OCI-LY7 (cell line): ENCODE measurements at regions not wholly inside any gene's neighbourhood (a gene's known extent, or its start where the extent isn't known, plus 50 kb on each side); places are given as distances from the start of the nearest gene placed in this dataset.

ENCODE experiments used
- BruUV-seq: library from RNA; stranded (reverse); fragments of 400-500 nt; replicated peaks from 2 replicates; lab custom pipeline; 2021; lab: Mats Ljungman, UMichigan
- CTCF ChIA-PET: fragments of 300-600 bp; sonication (Branson Sonifier 250); formaldehyde crosslinking; loops from one replicate; lab custom pipeline; 2022; ENCODE audit warnings: antibody characterized with exemption; ENCODE audit not compliant: unreplicated experiment; lab: Charles Lee
- POLR2A ChIA-PET: fragments of 300-600 bp; sonication (Branson Sonifier 250); formaldehyde crosslinking; loops from one replicate; lab custom pipeline; 2022; ENCODE audit warnings: antibody characterized with exemption; lab: Charles Lee
- DNase-seq: peaks from one replicate; pipeline ENCODE4 v3.0.0-alpha.2; 2015; ENCODE audit warnings: low spot score
- H2AFZ ChIP-seq: fragments of 200-600 bp; sonication (generic), shearing (Covaris generic); 2 replicates; pipeline ENCODE4 v1.6.1; 2014; ENCODE audit warnings: mild to moderate bottlenecking, antibody characterized with exemption, low read length, moderate library complexity
- H3K27ac ChIP-seq: fragments of 200-600 bp; sonication (generic); 2 replicates; pipeline ENCODE4 v1.5.1; 2014; ENCODE audit warnings: mixed run types, low read depth, mild to moderate bottlenecking, moderate library complexity, low read length, inconsistent platforms; ENCODE audit not compliant: poor library complexity, severe bottlenecking
- H3K36me3 ChIP-seq: fragments of 200-600 bp; sonication (generic); 2 replicates; pipeline ENCODE4 v1.6.1; 2014; ENCODE audit warnings: mild to moderate bottlenecking, antibody characterized with exemption, low read length, moderate library complexity, mixed read lengths; ENCODE audit not compliant: insufficient read depth
- H3K4me1 ChIP-seq: fragments of 200-600 bp; sonication (generic); 2 replicates; pipeline ENCODE4 v1.5.1; 2014; ENCODE audit warnings: mild to moderate bottlenecking, low read length; ENCODE audit not compliant: insufficient read depth, poor library complexity, severe bottlenecking
- H3K4me2 ChIP-seq: fragments of 200-600 bp; sonication (generic); 2 replicates; pipeline ENCODE4 v1.6.1; 2014; ENCODE audit warnings: mild to moderate bottlenecking, low read length
- H3K4me3 ChIP-seq: fragments of 200-600 bp; sonication (generic); 2 replicates; pipeline ENCODE4 v1.5.1; 2014; ENCODE audit warnings: mild to moderate bottlenecking, low read depth, low read length; ENCODE audit not compliant: poor library complexity, severe bottlenecking
- H3K79me2 ChIP-seq: fragments of 200-600 bp; sonication (generic); 2 replicates; pipeline ENCODE4 v1.6.1; 2016; ENCODE audit warnings: low read depth, mild to moderate bottlenecking, low read length, moderate library complexity, mixed read lengths; ENCODE audit not compliant: insufficient read depth
- H3K9me2 ChIP-seq: fragments of 200-600 bp; sonication (generic); 2 replicates; pipeline ENCODE4 v1.6.1; 2016; ENCODE audit warnings: mild to moderate bottlenecking, low read length, mixed read lengths; ENCODE audit not compliant: insufficient read depth
- H3K9me3 ChIP-seq: fragments of 200-600 bp; sonication (generic); 2 replicates; pipeline ENCODE4 v1.6.1; 2014; ENCODE audit warnings: mild to moderate bottlenecking, mixed run types, low read length, mixed read lengths
- H4K20me1 ChIP-seq: fragments of 200-600 bp; sonication (generic); 2 replicates; pipeline ENCODE4 v1.6.1; 2014; ENCODE audit warnings: mild to moderate bottlenecking, antibody characterized with exemption, low read length, moderate library complexity, mixed read lengths; ENCODE audit not compliant: insufficient read depth
- EZH2phosphoT487 ChIP-seq: fragments of 200-600 bp; sonication (generic); IDR thresholded peaks from 2 replicates; pipeline ENCODE4 v1.6.1; 2018; ENCODE audit warnings: low read depth, borderline replicate concordance, mild to moderate bottlenecking, mixed run types, antibody characterized with exemption, low read length, moderate library complexity, mixed read lengths
- intact Hi-C: fragments of 100-400 bp; cut with micrococcal nuclease; formaldehyde crosslinking; loops from one replicate; pipeline ENCODE4 v1.10.0; 2022; ENCODE audit not compliant: unreplicated experiment
- TF ChIP-seq, protein P1 (sequence below): fragments of 200-600 bp; sonication (generic); conservative IDR thresholded peaks from 2 replicates; pipeline ENCODE4 v1.5.1; 2014; ENCODE audit warnings: mild to moderate bottlenecking, antibody characterized with exemption, low read length, moderate library complexity, mixed read lengths

DNA sequence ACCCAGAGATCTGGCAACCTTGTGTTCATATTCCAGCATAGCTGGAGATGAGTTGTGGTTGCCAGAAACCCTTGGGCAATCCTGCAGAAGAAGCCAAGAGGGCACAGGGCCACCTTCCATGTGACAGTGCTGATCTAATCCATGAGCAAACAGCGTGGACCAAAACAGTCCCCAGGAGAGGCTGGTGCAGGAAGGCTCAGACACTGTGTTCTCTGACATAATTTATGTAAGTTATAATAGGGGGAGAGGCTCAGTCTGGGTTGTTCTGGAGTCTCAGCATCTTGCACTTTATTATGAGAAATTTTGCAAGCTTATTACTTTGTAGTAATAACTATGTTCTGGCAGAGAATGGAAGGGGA, 273.9 kb downstream of the HAPSTR1 start:
- H3K9me3 ChIP-seq, result no peaks in the 10 kb centered on the region
- no peak overlapping the region for H2AFZ ChIP-seq
- H3K79me2 ChIP-seq, result no peaks in the 10 kb centered on the region
- no peaks in the 10 kb centered on the region for H3K9me2 ChIP-seq
- no peak for DNase-seq
- no peak overlapping the region for H3K4me3 ChIP-seq
- no TSS peak for BruUV-seq
- no peak overlapping the region for H3K27ac ChIP-seq
- H3K4me2 ChIP-seq, result no peak overlapping the region
- CTCF ChIA-PET, result no interaction called here
- no peaks in the 10 kb centered on the region for H4K20me1 ChIP-seq
- H3K4me1 ChIP-seq, result no peaks in the 10 kb centered on the region
- POLR2A ChIA-PET, result no interaction called here
- no peaks in the 10 kb centered on the region for H3K36me3 ChIP-seq
- intact Hi-C loops, result no loop called here
- TF ChIP-seq EZH2phosphoT487, result no peak
- TF ChIP-seq, protein P1, sequence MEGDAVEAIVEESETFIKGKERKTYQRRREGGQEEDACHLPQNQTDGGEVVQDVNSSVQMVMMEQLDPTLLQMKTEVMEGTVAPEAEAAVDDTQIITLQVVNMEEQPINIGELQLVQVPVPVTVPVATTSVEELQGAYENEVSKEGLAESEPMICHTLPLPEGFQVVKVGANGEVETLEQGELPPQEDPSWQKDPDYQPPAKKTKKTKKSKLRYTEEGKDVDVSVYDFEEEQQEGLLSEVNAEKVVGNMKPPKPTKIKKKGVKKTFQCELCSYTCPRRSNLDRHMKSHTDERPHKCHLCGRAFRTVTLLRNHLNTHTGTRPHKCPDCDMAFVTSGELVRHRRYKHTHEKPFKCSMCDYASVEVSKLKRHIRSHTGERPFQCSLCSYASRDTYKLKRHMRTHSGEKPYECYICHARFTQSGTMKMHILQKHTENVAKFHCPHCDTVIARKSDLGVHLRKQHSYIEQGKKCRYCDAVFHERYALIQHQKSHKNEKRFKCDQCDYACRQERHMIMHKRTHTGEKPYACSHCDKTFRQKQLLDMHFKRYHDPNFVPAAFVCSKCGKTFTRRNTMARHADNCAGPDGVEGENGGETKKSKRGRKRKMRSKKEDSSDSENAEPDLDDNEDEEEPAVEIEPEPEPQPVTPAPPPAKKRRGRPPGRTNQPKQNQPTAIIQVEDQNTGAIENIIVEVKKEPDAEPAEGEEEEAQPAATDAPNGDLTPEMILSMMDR, result no peak

DNA sequence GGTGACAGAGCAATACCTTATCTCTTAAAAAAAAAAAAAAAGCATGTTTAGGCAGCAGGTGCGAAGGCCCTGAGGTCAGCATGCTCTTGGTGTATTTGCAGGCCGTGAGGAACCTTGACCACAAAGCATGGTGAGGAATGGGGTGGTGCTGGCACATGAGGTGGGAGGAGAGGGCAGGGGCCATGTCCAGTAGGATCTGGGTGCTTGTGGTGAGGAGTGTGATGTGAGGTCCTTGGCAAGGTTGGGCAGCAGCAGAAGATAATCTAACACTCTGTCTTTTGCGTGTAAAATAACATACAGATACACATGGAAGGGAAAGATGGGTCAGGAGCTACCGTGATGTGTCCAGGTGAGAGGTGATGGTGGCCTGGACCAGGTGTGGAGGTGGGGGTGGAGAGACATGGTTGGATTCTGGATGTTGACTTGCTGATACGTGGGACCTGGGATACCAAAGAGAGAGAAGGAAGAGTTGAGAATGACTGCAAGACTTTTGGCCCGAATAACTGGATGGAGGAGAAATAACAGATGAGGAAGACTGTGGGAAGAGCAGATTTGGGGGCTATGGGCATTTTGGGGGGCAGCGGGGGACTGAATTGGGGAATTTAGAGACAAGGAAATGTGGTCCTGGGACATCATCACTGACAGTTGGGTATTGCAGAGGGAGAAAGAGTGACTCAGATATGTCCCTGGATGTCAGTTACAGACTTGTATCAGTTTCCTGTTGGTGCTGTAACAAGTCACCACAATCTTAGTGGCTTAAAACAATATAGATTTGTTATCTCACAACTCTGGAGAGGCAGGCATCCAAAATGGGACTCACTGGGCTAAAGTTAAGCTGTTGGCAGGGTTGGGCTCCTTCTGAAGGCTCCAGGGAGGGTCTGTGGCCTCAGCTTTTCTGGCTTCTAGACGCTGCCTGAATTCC, 274.9 kb downstream of the HAPSTR1 start:
- no peak overlapping the region for H3K4me3 ChIP-seq
- TF ChIP-seq, protein P1, result no peak
- no peak for TF ChIP-seq EZH2phosphoT487
- ChIA-PET CTCF (no interaction called here), POLR2A (no interaction called here)
- H3K27ac ChIP-seq, result no peak overlapping the region
- no peak overlapping the region for H3K4me2 ChIP-seq
- no peak for DNase-seq
- no peak overlapping the region for H2AFZ ChIP-seq
- H3K79me2 ChIP-seq, result no peaks in the 10 kb centered on the region
- H3K4me1 ChIP-seq, result no peaks in the 10 kb centered on the region
- intact Hi-C loops, result no loop called here
- no TSS peak for BruUV-seq
- no peaks in the 10 kb centered on the region for H3K9me2 ChIP-seq
- no peaks in the 10 kb centered on the region for H3K36me3 ChIP-seq
- no peaks in the 10 kb centered on the region for H3K9me3 ChIP-seq
- no peaks in the 10 kb centered on the region for H4K20me1 ChIP-seq

DNA sequence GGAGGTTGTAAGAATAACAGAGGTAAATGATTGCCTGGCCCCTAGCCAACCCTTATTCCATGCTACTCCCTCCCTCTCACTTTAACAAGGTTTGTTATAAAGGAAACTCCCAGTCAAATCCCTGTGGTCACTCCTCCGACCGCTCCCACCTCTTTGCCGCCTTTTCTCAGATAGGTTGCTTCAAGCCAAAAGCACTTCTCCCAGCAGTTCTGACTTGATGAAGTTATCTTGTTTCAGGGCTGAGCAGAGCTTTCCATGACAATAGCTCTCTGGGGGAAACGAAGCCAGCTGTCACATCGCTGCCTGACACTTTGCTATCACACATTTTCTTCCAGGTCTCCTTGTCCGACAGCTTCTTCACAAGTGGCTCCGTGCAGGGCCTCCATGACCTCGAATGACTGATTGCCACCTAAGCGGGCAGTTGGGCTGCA, 278.6 kb downstream of the HAPSTR1 start:
- Histone ChIP-seq H3K4me1 (no peaks in the 10 kb centered on the region), H2AFZ (no peak overlapping the region), H3K4me3 (no peak overlapping the region), H3K4me2 (no peak overlapping the region), H3K27ac (no peak overlapping the region), H3K36me3 (no peaks in the 10 kb centered on the region), H3K9me2 (no peaks in the 10 kb centered on the region), H3K9me3 (no peaks in the 10 kb centered on the region), H3K79me2 (no peaks in the 10 kb centered on the region), H4K20me1 (no peaks in the 10 kb centered on the region)
- no peak for DNase-seq
- ChIA-PET CTCF (no interaction called here), POLR2A (no interaction called here)
- intact Hi-C loops, result no loop called here
- BruUV-seq, result no TSS peak
- no peak for TF ChIP-seq EZH2phosphoT487
